Activated CD4-positive, alpha-beta T cell treated with anti-CD3 and anti-CD28 coated beads for 36 hours (primary cell): ENCODE measurements at regions not wholly inside any gene's neighbourhood (a gene's known extent, or its start where the extent isn't known, plus 50 kb on each side); places are given as distances from the start of the nearest gene placed in this dataset.

Experiments
- ATAC-seq: fragments of 200-7000 bp; cut with Tn5 transposase; one replicate; pipeline ENCODE4 v1.10.0; 2021; ENCODE audit warnings: mild to moderate bottlenecking, moderate library complexity
- CTCF ChIA-PET: fragments of 350-600 bp; sonication (Branson Sonifier 250); formaldehyde crosslinking; loops from one replicate; lab custom pipeline; 2021; ENCODE audit warnings: antibody characterized with exemption; lab: Charles Lee
- POLR2A ChIA-PET: fragments of 350-600 bp; sonication (Branson Sonifier 250); formaldehyde crosslinking; loops from one replicate; lab custom pipeline; 2021; ENCODE audit warnings: antibody characterized with exemption, inconsistent platforms; lab: Charles Lee
- DNase-seq: peaks from one replicate; pipeline ENCODE4 v3.0.0-alpha.2; 2020
- H3K27ac Mint-ChIP-seq: one replicate; pipeline ENCODE4 v1.8.0; 2021; ENCODE audit warnings: mixed read lengths
- H3K27me3 Mint-ChIP-seq: one replicate; pipeline ENCODE4 v1.8.0; 2021; ENCODE audit warnings: mixed read lengths
- H3K36me3 Mint-ChIP-seq: one replicate; pipeline ENCODE4 v1.8.0; 2021; ENCODE audit warnings: low read depth, mixed read lengths
- H3K4me1 Mint-ChIP-seq: one replicate; pipeline ENCODE4 v1.8.0; 2021; ENCODE audit warnings: mixed read lengths
- H3K4me3 Mint-ChIP-seq: one replicate; pipeline ENCODE4 v1.8.0; 2021; ENCODE audit warnings: mild to moderate bottlenecking, moderate library complexity, mixed read lengths
- H3K9me3 Mint-ChIP-seq: one replicate; pipeline ENCODE4 v1.8.0; 2021; ENCODE audit warnings: low read depth, mixed read lengths
- intact Hi-C, 2 experiments: fragments of 100-400 bp; cut with DNase I in 1 of 2; cut with micrococcal nuclease in 1 of 2; formaldehyde crosslinking; loops; one replicate each; pipeline versions ENCODE4 v1.14.2 to v1.15.1; 2022 to 2024; cut with DNase I, micrococcal nuclease

GRCh38 chr17:56018211-56018610 is 135.1 kb upstream of the ANKFN1 start:
- ATAC-seq (no peak), DNase-seq (no peak)
- Mint-ChIP-seq H3K27ac (no peak overlapping the region), H3K4me3 (no peak overlapping the region), H3K27me3 (peaks cover 9% of the 10 kb centered on the region), H3K9me3 (no peaks in the 10 kb centered on the region), H3K36me3 (no peaks in the 10 kb centered on the region), H3K4me1 (peaks cover 27% of the 10 kb centered on the region)
- intact Hi-C loops = no loop called here
- ChIA-PET CTCF (no interaction called here), POLR2A (no interaction called here)

GRCh38 chr17:56020369-56020768 is 132.9 kb upstream of the ANKFN1 start:
- Mint-ChIP-seq H3K4me3 (no peak overlapping the region), H3K9me3 (no peaks in the 10 kb centered on the region), H3K27me3 (peaks cover 9% of the 10 kb centered on the region), H3K36me3 (no peaks in the 10 kb centered on the region), H3K4me1 (peaks cover 40% of the 10 kb centered on the region), H3K27ac (peak overlapping the region; percentile 48)
- ChIA-PET CTCF (no interaction called here), POLR2A (no interaction called here)
- intact Hi-C loops = loop anchor here in 1 of 2 experiments (1.0 to 5.0 kb wide), 3 partner anchors 10 to 288 kb away; no protein-coding TSS in a partner anchor
- ATAC-seq (peak; percentile 80), DNase-seq (no peak)

GRCh38 chr17:56021681-56022190 is 131.5 kb upstream of the ANKFN1 start:
- intact Hi-C loops = loop anchor here in 1 of 2 experiments (5.0 kb wide), 2 partner anchors 271 to 289 kb away; no protein-coding TSS in a partner anchor
- Mint-ChIP-seq H3K4me3 (no peak overlapping the region), H3K9me3 (no peaks in the 10 kb centered on the region), H3K36me3 (no peaks in the 10 kb centered on the region), H3K27me3 (peaks cover 11% of the 10 kb centered on the region), H3K27ac (no peak overlapping the region), H3K4me1 (peaks cover 40% of the 10 kb centered on the region)
- ATAC-seq = no peak
- ChIA-PET CTCF (no interaction called here), POLR2A (interaction anchor here (0.8 kb wide), 1 partner anchor 40 kb away, joined by 3 read pairs; no protein-coding TSS in a partner anchor)
- no peak for DNase-seq

- H3K4me3 Mint-ChIP-seq = no peak overlapping the region
- no peaks in the 10 kb centered on the region for H3K36me3 Mint-ChIP-seq
- intact Hi-C loops = loop anchor here in 1 of 2 experiments (5.0 kb wide), 2 partner anchors 268 to 292 kb away; no protein-coding TSS in a partner anchor
- no peaks in the 10 kb centered on the region for H3K9me3 Mint-ChIP-seq
- H3K27ac Mint-ChIP-seq = no peak overlapping the region
- DNase-seq (peak; percentile 36), ATAC-seq (peak; percentile 57)
- POLR2A ChIA-PET = no interaction called here
- H3K27me3 Mint-ChIP-seq = peaks cover 2% of the 10 kb centered on the region
- peaks cover 40% of the 10 kb centered on the region for H3K4me1 Mint-ChIP-seq
- CTCF ChIA-PET = no interaction called here
These were observed 129.4 kb upstream of the ANKFN1 start for GRCh38 chr17:56023851-56024250.

GRCh38 chr17:56026915-56027314 is 126.4 kb upstream of the ANKFN1 start:
- Mint-ChIP-seq H3K4me1 (peaks cover 25% of the 10 kb centered on the region), H3K27ac (no peak overlapping the region), H3K36me3 (no peaks in the 10 kb centered on the region), H3K9me3 (no peaks in the 10 kb centered on the region), H3K4me3 (no peak overlapping the region), H3K27me3 (peaks cover 8% of the 10 kb centered on the region)
- ChIA-PET POLR2A (no interaction called here), CTCF (no interaction called here)
- intact Hi-C loops = no loop called here
- DNase-seq (no peak), ATAC-seq (no peak)

GRCh38 chr17:56028837-56029236 is 124.4 kb upstream of the ANKFN1 start:
- peaks cover 10% of the 10 kb centered on the region for H3K4me1 Mint-ChIP-seq
- H3K9me3 Mint-ChIP-seq = no peaks in the 10 kb centered on the region
- DNase-seq = no peak
- ChIA-PET POLR2A (no interaction called here), CTCF (interaction anchor here (1.0 kb wide), 1 partner anchor 59 kb away, joined by 4 read pairs; no protein-coding TSS in a partner anchor)
- peaks cover 16% of the 10 kb centered on the region for H3K27me3 Mint-ChIP-seq
- no peak overlapping the region for H3K27ac Mint-ChIP-seq
- intact Hi-C loops = no loop called here
- no peaks in the 10 kb centered on the region for H3K36me3 Mint-ChIP-seq
- ATAC-seq = no peak
- H3K4me3 Mint-ChIP-seq = no peak overlapping the region

GRCh38 chr17:56030009-56030624 is 123.2 kb upstream of the ANKFN1 start:
- ChIA-PET CTCF (no interaction called here), POLR2A (no interaction called here)
- Mint-ChIP-seq H3K9me3 (no peaks in the 10 kb centered on the region), H3K27ac (no peak overlapping the region), H3K4me1 (peaks cover 2% of the 10 kb centered on the region), H3K36me3 (no peaks in the 10 kb centered on the region), H3K27me3 (peaks cover 19% of the 10 kb centered on the region), H3K4me3 (no peak overlapping the region)
- no peak for ATAC-seq
- intact Hi-C loops = loop anchor here in 1 of 2 experiments (10.0 kb wide), 1 partner anchor 65 kb away; no protein-coding TSS in a partner anchor
- DNase-seq = no peak

- intact Hi-C loops = loop anchor here in 1 of 2 experiments (10.0 kb wide), 1 partner anchor 63 kb away; no protein-coding TSS in a partner anchor
- Mint-ChIP-seq H3K9me3 (no peaks in the 10 kb centered on the region), H3K36me3 (no peaks in the 10 kb centered on the region), H3K27me3 (peaks cover 20% of the 10 kb centered on the region), H3K4me3 (no peak overlapping the region), H3K4me1 (peaks cover 2% of the 10 kb centered on the region), H3K27ac (no peak overlapping the region)
- ChIA-PET CTCF (no interaction called here), POLR2A (no interaction called here)
- DNase-seq = no peak
- no peak for ATAC-seq
These were observed 121.6 kb upstream of the ANKFN1 start for GRCh38 chr17:56031636-56032035.

GRCh38 chr17:56034197-56034635 is 119.1 kb upstream of the ANKFN1 start:
- Mint-ChIP-seq H3K36me3 (no peaks in the 10 kb centered on the region), H3K27ac (no peak overlapping the region), H3K4me1 (peaks cover 2% of the 10 kb centered on the region), H3K27me3 (peaks cover 22% of the 10 kb centered on the region), H3K4me3 (no peak overlapping the region), H3K9me3 (no peaks in the 10 kb centered on the region)
- POLR2A ChIA-PET = no interaction called here
- ATAC-seq (no peak), DNase-seq (no peak)
- intact Hi-C loops = loop anchor here in 1 of 2 experiments (10.0 kb wide), 1 partner anchor 61 kb away; no protein-coding TSS in a partner anchor
- CTCF ChIA-PET = no interaction called here

- H3K4me3 Mint-ChIP-seq = no peak overlapping the region
- H3K9me3 Mint-ChIP-seq = no peaks in the 10 kb centered on the region
- no peak for ATAC-seq
- H3K36me3 Mint-ChIP-seq = no peaks in the 10 kb centered on the region
- intact Hi-C loops = loop anchor here in 1 of 2 experiments (10.0 kb wide), 1 partner anchor 57 kb away; no protein-coding TSS in a partner anchor
- no peak for DNase-seq
- H3K27ac Mint-ChIP-seq = no peak overlapping the region
- H3K4me1 Mint-ChIP-seq = no peaks in the 10 kb centered on the region
- ChIA-PET POLR2A (no interaction called here), CTCF (no interaction called here)
- peaks cover 16% of the 10 kb centered on the region for H3K27me3 Mint-ChIP-seq
These were observed 115.1 kb upstream of the ANKFN1 start for GRCh38 chr17:56038131-56038530.

- Mint-ChIP-seq H3K27ac (no peak overlapping the region), H3K27me3 (peaks cover 20% of the 10 kb centered on the region), H3K9me3 (no peaks in the 10 kb centered on the region), H3K36me3 (no peaks in the 10 kb centered on the region), H3K4me1 (no peaks in the 10 kb centered on the region), H3K4me3 (no peak overlapping the region)
- DNase-seq (no peak), ATAC-seq (no peak)
- ChIA-PET POLR2A (no interaction called here), CTCF (no interaction called here)
- intact Hi-C loops = no loop called here
These were observed 107.4 kb upstream of the ANKFN1 start for GRCh38 chr17:56045872-56046271.

- no peaks in the 10 kb centered on the region for H3K4me1 Mint-ChIP-seq
These were observed 105.9 kb upstream of the ANKFN1 start for GRCh38 chr17:56047331-56047730.

More at GRCh38 chr17:56047331-56047730, 105.9 kb upstream of the ANKFN1 start:
- ATAC-seq (no peak), DNase-seq (no peak)
- H3K4me3 Mint-ChIP-seq = no peak overlapping the region
- H3K27me3 Mint-ChIP-seq = peaks cover 16% of the 10 kb centered on the region
- ChIA-PET CTCF (no interaction called here), POLR2A (no interaction called here)
- H3K9me3 Mint-ChIP-seq = no peaks in the 10 kb centered on the region
- intact Hi-C loops = no loop called here
- no peaks in the 10 kb centered on the region for H3K36me3 Mint-ChIP-seq
- no peak overlapping the region for H3K27ac Mint-ChIP-seq
